Activated CD4-positive, alpha-beta T cell treated with anti-CD3 and anti-CD28 coated beads, Interleukin-2, amount 10 ng/mL, durations not matched to agents 24 days and 14 days (primary cell): ENCODE measurements at regions not wholly inside any gene's neighbourhood (a gene's known extent, or its start where the extent isn't known, plus 50 kb on each side); places are given as distances from the start of the nearest gene placed in this dataset.
"Not testable (repeated sequence)": the region's sequence is repeated elsewhere in the genome, so short reads cannot be mapped to it uniquely, and the experiment has no call there.

Experiments used
- DNase-seq: peaks from one replicate; pipeline ENCODE4 v3.0.0; 2022
- H3K27ac Mint-ChIP-seq: one replicate; pipeline ENCODE4 v1.8.0; 2022; ENCODE audit warnings: mild to moderate bottlenecking, mixed read lengths
- H3K27me3 Mint-ChIP-seq: one replicate; pipeline ENCODE4 v1.8.0; 2022; ENCODE audit warnings: mixed read lengths
- H3K36me3 Mint-ChIP-seq: one replicate; pipeline ENCODE4 v1.8.0; 2022; ENCODE audit warnings: low read depth, mild to moderate bottlenecking, mixed read lengths
- H3K4me1 Mint-ChIP-seq: one replicate; pipeline ENCODE4 v1.8.0; 2021; ENCODE audit warnings: mixed read lengths
- H3K4me3 Mint-ChIP-seq: one replicate; pipeline ENCODE4 v1.8.0; 2022; ENCODE audit warnings: mild to moderate bottlenecking, moderate library complexity, mixed read lengths
- H3K9me3 Mint-ChIP-seq: one replicate; pipeline ENCODE4 v1.8.0; 2021; ENCODE audit warnings: mixed read lengths
- intact Hi-C: fragments of 100-400 bp; cut with micrococcal nuclease; formaldehyde crosslinking; loops from one replicate; pipeline ENCODE4 v1.15.1; 2023

- H3K4me3 Mint-ChIP-seq: no peak overlapping the region
- DNase-seq: no peak
- peaks cover 20% of the 10 kb centered on the region for H3K27me3 Mint-ChIP-seq
- H3K36me3 Mint-ChIP-seq: no peaks in the 10 kb centered on the region
- intact Hi-C loops: no loop called here
- peaks cover 8% of the 10 kb centered on the region for H3K4me1 Mint-ChIP-seq
- H3K27ac Mint-ChIP-seq: no peak overlapping the region
- H3K9me3 Mint-ChIP-seq: no peaks in the 10 kb centered on the region
These were observed 247.8 kb downstream of the BCL2 start for GRCh38 chr18:63071701-63072141.

- no peak for DNase-seq
- no peak overlapping the region for H3K27ac Mint-ChIP-seq
These were observed 248.6 kb downstream of the BCL2 start for GRCh38 chr18:63070767-63071502.

GRCh38 chr18:63069496-63069895, 250.1 kb downstream of the BCL2 start:
- intact Hi-C loops: no loop called here
- peaks cover 3% of the 10 kb centered on the region for H3K4me1 Mint-ChIP-seq
- peaks cover 13% of the 10 kb centered on the region for H3K27me3 Mint-ChIP-seq
- no peak overlapping the region for H3K4me3 Mint-ChIP-seq
- H3K36me3 Mint-ChIP-seq: no peaks in the 10 kb centered on the region
- DNase-seq: no peak
- no peak overlapping the region for H3K27ac Mint-ChIP-seq
- H3K9me3 Mint-ChIP-seq: no peaks in the 10 kb centered on the region

More at GRCh38 chr18:63070767-63071502, 248.6 kb downstream of the BCL2 start:
- intact Hi-C loops: no loop called here
- no peaks in the 10 kb centered on the region for H3K9me3 Mint-ChIP-seq
- no peaks in the 10 kb centered on the region for H3K36me3 Mint-ChIP-seq
- H3K4me3 Mint-ChIP-seq: no peak overlapping the region
- peaks cover 17% of the 10 kb centered on the region for H3K27me3 Mint-ChIP-seq
- peaks cover 8% of the 10 kb centered on the region for H3K4me1 Mint-ChIP-seq

- no peak for DNase-seq
- H3K27me3 Mint-ChIP-seq: peaks cover 18% of the 10 kb centered on the region
- H3K36me3 Mint-ChIP-seq: no peaks in the 10 kb centered on the region
- H3K9me3 Mint-ChIP-seq: no peaks in the 10 kb centered on the region
- H3K4me1 Mint-ChIP-seq: peaks cover 3% of the 10 kb centered on the region
- no peak overlapping the region for H3K4me3 Mint-ChIP-seq
- intact Hi-C loops: no loop called here
- H3K27ac Mint-ChIP-seq: no peak overlapping the region
These were observed 251.6 kb downstream of the BCL2 start for GRCh38 chr18:63067939-63068338.

GRCh38 chr18:63065172-63065571, 254.4 kb downstream of the BCL2 start:
- intact Hi-C loops: no loop called here
- Mint-ChIP-seq H3K27ac (no peak overlapping the region), H3K9me3 (no peaks in the 10 kb centered on the region), H3K4me3 (no peak overlapping the region), H3K4me1 (peaks cover 3% of the 10 kb centered on the region), H3K27me3 (peaks cover 25% of the 10 kb centered on the region), H3K36me3 (no peaks in the 10 kb centered on the region)
- DNase-seq: no peak

- Mint-ChIP-seq H3K36me3 (no peaks in the 10 kb centered on the region), H3K9me3 (no peaks in the 10 kb centered on the region), H3K4me3 (no peak overlapping the region), H3K27me3 (peaks cover 16% of the 10 kb centered on the region), H3K27ac (no peak overlapping the region), H3K4me1 (peaks cover 3% of the 10 kb centered on the region)
- DNase-seq: no peak
- intact Hi-C loops: no loop called here
These were observed 256.4 kb downstream of the BCL2 start for GRCh38 chr18:63063171-63063570.

GRCh38 chr18:63062246-63062645, 257.3 kb downstream of the BCL2 start:
- Mint-ChIP-seq H3K4me1 (no peaks in the 10 kb centered on the region), H3K4me3 (no peak overlapping the region), H3K27me3 (peaks cover 16% of the 10 kb centered on the region), H3K27ac (no peak overlapping the region), H3K36me3 (no peaks in the 10 kb centered on the region), H3K9me3 (no peaks in the 10 kb centered on the region)
- no peak for DNase-seq
- intact Hi-C loops: no loop called here

- Mint-ChIP-seq H3K9me3 (no peaks in the 10 kb centered on the region), H3K36me3 (no peaks in the 10 kb centered on the region), H3K4me3 (no peak overlapping the region), H3K27ac (no peak overlapping the region), H3K4me1 (no peaks in the 10 kb centered on the region), H3K27me3 (peaks cover 16% of the 10 kb centered on the region)
- intact Hi-C loops: no loop called here
- DNase-seq: no peak
These were observed 258.3 kb downstream of the BCL2 start for GRCh38 chr18:63061303-63061702.

GRCh38 chr18:63058521-63058920, 261.0 kb downstream of the BCL2 start:
- Mint-ChIP-seq H3K27me3 (peaks cover 16% of the 10 kb centered on the region), H3K27ac (no peak overlapping the region), H3K4me3 (no peak overlapping the region), H3K36me3 (no peaks in the 10 kb centered on the region), H3K9me3 (no peaks in the 10 kb centered on the region), H3K4me1 (peaks cover 7% of the 10 kb centered on the region)
- intact Hi-C loops: no loop called here
- no peak for DNase-seq

- intact Hi-C loops: no loop called here
- no peak for DNase-seq
- no peaks in the 10 kb centered on the region for H3K36me3 Mint-ChIP-seq
These were observed 261.9 kb downstream of the BCL2 start for GRCh38 chr18:63057707-63058106.

GRCh38 chr18:63054901-63055584, 264.5 kb downstream of the BCL2 start:
- Mint-ChIP-seq H3K36me3 (no peaks in the 10 kb centered on the region), H3K27ac (no peak overlapping the region), H3K4me1 (peaks cover 13% of the 10 kb centered on the region), H3K27me3 (peaks cover 10% of the 10 kb centered on the region), H3K4me3 (no peak overlapping the region), H3K9me3 (no peaks in the 10 kb centered on the region)
- DNase-seq: no peak
- intact Hi-C loops: no loop called here

More at GRCh38 chr18:63057707-63058106, 261.9 kb downstream of the BCL2 start:
- peaks cover 7% of the 10 kb centered on the region for H3K4me1 Mint-ChIP-seq
- no peak overlapping the region for H3K27ac Mint-ChIP-seq
- no peaks in the 10 kb centered on the region for H3K9me3 Mint-ChIP-seq
- peaks cover 12% of the 10 kb centered on the region for H3K27me3 Mint-ChIP-seq
- H3K4me3 Mint-ChIP-seq: no peak overlapping the region

- Mint-ChIP-seq H3K4me3 (no peak overlapping the region), H3K4me1 (peaks cover 17% of the 10 kb centered on the region), H3K27me3 (peaks cover 13% of the 10 kb centered on the region), H3K27ac (no peak overlapping the region), H3K9me3 (no peaks in the 10 kb centered on the region), H3K36me3 (no peaks in the 10 kb centered on the region)
- no peak for DNase-seq
- intact Hi-C loops: no loop called here
These were observed 267.6 kb downstream of the BCL2 start for GRCh38 chr18:63051928-63052327.

GRCh38 chr18:63050667-63051395, 268.7 kb downstream of the BCL2 start:
- DNase-seq, H3K9me3 Mint-ChIP-seq, H3K36me3 Mint-ChIP-seq, H3K4me3 Mint-ChIP-seq, H3K27ac Mint-ChIP-seq: not testable (repeated sequence)
- intact Hi-C loops: loop anchor here (1.0 kb wide), 1 partner anchor 10 kb away; no protein-coding TSS in a partner anchor
- Mint-ChIP-seq H3K4me1 (peaks cover 17% of the 10 kb centered on the region), H3K27me3 (peaks cover 13% of the 10 kb centered on the region)

GRCh38 chr18:63046375-63046774, 273.2 kb downstream of the BCL2 start:
- Mint-ChIP-seq H3K4me1 (peaks cover 14% of the 10 kb centered on the region), H3K4me3 (no peak overlapping the region), H3K36me3 (peaks cover 6% of the 10 kb centered on the region), H3K27me3 (peaks cover 19% of the 10 kb centered on the region), H3K27ac (no peak overlapping the region), H3K9me3 (peaks cover 14% of the 10 kb centered on the region)
- intact Hi-C loops: no loop called here
- DNase-seq: no peak
